GM12874 (cell line): ENCODE measurements at regions not wholly inside any gene's neighbourhood (a gene's known extent, or its start where the extent isn't known, plus 50 kb on each side); places are given as distances from the start of the nearest gene placed in this dataset.

Source experiments
- TF ChIP-seq, protein P1 (sequence below): IDR thresholded peaks from 2 replicates; pipeline ENCODE4 v1.5.1; 2011; ENCODE audit warnings: low read depth, mild to moderate bottlenecking, control low read depth, low read length, moderate library complexity; ENCODE audit not compliant: insufficient read depth

- TF ChIP-seq, protein P1, sequence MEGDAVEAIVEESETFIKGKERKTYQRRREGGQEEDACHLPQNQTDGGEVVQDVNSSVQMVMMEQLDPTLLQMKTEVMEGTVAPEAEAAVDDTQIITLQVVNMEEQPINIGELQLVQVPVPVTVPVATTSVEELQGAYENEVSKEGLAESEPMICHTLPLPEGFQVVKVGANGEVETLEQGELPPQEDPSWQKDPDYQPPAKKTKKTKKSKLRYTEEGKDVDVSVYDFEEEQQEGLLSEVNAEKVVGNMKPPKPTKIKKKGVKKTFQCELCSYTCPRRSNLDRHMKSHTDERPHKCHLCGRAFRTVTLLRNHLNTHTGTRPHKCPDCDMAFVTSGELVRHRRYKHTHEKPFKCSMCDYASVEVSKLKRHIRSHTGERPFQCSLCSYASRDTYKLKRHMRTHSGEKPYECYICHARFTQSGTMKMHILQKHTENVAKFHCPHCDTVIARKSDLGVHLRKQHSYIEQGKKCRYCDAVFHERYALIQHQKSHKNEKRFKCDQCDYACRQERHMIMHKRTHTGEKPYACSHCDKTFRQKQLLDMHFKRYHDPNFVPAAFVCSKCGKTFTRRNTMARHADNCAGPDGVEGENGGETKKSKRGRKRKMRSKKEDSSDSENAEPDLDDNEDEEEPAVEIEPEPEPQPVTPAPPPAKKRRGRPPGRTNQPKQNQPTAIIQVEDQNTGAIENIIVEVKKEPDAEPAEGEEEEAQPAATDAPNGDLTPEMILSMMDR, result no peak
Measured at GRCh38 chr5:110335361-110336066, 391.0 kb downstream of the TMEM232 start.

DNA sequence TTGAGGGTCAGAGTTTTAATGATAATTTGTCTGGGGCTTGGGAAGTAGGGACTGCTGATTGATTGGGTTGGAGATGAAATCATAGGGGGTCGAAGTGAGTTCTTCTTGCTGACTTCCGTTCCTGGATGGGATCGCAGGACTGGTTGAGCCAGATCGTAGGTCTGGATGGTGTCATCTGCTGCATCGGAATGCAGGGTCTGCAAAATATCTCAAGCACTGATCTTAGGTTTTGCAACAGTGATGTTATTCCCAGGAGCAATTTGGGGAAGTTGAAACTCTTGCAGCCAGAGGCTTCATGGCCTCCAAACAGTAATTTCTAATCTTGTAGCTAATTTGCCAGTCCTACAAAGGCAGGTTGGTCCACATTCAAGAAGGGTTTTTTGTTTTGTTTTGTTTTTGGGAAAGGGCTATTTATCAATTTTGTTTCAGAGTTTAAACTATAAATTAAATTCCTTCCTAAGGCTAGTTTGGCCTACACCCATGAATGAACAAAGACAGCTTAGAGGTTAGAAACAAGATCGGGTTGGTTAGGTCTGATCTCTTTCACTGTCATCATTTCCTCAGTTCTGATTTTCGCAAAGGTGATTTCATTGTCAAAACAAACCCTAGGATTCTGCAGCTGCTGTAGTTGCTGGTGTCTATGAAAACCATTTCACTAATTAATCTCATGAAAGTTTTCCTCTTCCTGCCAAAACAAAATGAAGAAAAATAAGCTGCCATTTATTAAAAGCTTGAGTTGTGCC is 388.0 kb downstream of the TMEM232 start:
- TF ChIP-seq, protein P1, result no peak

GRCh38 chr5:110339399-110339798 is 387.1 kb downstream of the TMEM232 start:
- TF ChIP-seq, protein P1, result no peak

GRCh38 chr5:110341836-110342235 is 384.6 kb downstream of the TMEM232 start:
- TF ChIP-seq, protein P1, result no peak

DNA sequence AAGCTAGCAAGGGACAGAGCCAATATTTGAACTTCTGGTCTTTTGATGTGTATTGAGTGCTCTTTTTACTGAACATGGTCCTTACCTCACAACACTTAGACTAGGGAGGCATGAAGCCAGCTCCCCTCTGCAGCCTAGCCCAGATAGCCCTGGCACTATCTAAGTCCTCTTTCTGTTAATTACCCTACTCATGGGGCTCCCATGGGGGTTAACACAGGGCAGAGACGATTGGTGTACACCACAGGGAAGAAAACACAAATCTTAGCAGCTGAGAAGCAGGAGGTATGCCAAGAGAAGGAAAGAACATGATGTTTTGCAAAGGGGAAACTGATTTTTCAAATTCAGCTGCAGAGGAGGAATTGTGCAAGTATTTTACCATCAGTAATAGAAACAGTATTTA is 383.8 kb downstream of the TMEM232 start:
- TF ChIP-seq, protein P1, result no peak

DNA sequence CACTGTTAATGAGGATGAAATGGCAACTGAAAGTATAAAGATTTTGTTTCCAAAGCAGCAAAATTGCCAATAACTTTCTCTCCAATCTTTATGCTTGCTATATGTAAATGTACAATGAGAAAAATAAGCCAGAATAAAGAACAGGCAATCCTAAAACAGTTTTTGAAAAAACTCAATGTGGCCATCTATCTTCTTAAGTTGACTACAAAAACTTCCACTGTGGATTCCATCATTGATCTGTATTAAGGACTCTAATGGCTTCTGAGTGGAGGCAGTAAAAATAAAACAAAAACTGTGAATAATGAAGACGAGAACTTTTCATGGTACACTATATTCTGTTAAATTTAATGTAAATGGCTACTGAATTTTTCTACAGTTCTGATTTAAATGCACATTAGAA is 382.9 kb downstream of the TMEM232 start:
- TF ChIP-seq, protein P1, result no peak

- TF ChIP-seq, protein P1, result no peak
Measured at GRCh38 chr5:110345623-110346022, 380.8 kb downstream of the TMEM232 start.
